ELF-1 (cell line): ENCODE measurements at regions not wholly inside any gene's neighbourhood (a gene's known extent, or its start where the extent isn't known, plus 50 kb on each side); places are given as distances from the start of the nearest gene placed in this dataset.
"Not testable (repeated sequence)": the region's sequence is repeated elsewhere in the genome, so short reads cannot be mapped to it uniquely, and the experiment has no call there.

Source experiments
- DNase-seq: peaks from one replicate; pipeline ENCODE4 v3.0.0-alpha.2; 2016; ENCODE audit warnings: low read depth, low spot score

DNA sequence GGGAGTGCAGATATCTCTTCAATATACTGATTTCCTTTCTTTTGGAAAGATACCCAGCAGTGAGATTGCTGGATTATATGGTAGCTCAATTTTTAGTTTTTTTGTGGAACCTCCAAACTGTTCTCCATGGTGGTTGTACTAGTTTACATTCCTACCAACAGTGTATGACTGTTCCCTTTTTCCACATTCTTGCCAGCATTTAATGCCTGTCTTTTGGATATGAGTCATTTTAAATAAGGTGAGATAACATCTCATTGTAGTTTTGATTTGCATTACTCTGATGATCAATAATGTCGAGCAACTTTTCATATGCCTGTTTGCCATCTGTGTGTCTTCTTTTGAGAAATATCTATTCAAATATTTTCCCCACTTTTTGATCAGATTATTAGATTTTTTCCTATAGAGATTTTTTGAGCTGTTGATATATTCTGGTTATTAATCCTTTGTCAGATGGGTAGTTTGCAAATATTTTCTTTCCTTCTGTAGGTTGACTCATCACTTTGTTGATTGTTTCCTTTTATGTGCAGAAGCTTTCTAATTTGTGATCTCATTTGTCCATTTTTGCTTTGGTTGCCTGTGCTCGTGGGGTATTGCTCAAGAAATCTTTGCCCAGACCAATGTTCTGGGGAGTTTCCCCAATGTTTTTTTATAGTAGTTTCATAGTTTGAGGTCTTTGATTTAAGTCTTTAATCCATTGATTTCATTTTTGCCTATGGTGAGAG, 552.7 kb downstream of the ZNF674 start:
- no peak for DNase-seq

DNA sequence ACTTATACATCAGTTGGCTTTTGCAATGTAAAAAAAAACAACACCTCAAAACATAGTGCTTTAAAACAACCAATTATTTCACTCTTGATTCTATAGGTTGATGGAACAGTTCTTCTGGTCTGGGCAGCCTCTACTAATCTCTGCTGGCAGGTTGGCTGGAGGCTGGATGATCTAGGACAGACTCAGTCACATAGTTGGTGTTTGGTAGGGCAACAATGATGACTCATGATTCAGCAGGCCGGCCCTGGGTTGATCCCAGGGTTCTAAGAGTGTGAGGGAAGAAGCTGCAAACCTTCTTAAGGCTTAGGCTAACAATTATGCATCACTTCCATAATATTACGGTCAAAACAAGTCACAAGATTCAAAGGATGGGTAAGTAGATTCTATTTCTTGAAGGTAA, 558.2 kb downstream of the ZNF674 start:
- peak; percentile 38 for DNase-seq

DNA sequence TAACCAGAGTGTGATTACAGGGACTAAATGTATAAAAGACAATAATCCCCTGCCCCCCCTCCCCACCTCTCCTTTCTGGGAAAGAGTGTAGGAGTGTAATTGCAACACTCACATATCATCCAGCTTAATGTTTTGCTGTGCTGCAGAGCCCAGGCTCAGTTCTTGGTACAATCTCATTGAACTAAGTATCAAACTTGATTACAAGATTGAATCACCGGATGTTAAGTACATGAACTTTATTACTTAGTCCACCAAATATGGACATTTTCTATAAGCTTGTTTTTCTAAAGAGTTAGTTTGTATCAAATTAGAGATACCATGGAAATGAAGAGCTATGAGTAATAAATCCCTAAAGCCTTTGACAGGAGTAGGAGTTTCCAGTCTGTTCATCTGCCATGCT, 559.1 kb downstream of the ZNF674 start:
- DNase-seq = no peak

DNA sequence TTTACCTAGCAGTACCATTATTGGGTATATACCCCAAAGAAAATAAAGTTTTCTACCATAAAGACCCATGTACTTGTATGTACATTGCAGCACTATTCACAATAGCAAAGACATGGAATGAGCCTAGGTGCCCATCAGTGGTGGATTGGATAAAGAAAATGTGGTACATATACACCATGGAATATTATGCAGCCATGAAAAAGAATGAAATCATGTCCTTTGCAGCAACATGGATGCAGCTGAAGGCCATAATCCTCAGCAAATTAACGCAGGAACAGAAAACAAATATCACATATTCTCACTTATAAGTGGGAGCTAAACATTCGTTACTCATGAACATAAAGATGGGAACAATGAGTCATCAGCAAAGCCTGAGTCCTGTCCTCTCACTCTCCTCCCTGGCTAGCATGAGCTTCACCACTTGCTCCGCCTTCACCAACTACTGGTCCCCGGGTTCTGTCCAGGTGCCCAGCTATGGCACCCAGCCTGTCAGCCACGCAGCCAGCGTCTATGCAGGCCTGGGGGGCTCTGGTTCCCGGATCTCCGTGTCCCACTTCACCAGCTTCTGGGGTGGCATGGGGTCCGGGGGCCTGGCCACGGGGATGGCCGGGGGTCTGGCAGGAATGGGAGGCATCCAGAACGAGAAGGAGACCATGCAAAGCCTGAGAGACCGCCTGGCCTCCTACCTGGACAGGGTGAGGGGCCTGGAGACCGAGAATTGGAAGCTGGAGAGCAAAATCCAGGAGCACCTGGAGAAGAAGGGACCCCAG, 562.1 kb downstream of the ZNF674 start:
- DNase-seq = not testable (repeated sequence)

DNA sequence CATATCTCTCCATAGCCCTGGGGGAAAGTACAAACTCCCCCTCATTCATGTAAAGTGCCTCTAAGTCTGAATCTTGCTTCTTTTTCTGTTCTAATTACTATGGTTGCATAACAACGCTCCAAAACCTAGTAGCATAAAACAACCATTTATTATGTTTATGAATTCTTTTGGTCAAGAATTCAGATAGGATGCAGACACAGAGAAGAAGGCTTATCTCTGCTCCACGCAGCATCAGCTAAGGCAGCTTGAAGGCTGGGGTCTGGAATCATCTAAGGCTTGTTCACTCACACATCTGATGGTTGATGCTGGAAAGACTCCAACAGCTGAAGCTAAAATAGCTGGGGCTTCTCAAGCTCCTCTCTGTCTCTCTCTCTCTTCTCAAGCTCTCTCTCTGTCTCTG, 564.5 kb downstream of the ZNF674 start:
- DNase-seq = no peak

DNA sequence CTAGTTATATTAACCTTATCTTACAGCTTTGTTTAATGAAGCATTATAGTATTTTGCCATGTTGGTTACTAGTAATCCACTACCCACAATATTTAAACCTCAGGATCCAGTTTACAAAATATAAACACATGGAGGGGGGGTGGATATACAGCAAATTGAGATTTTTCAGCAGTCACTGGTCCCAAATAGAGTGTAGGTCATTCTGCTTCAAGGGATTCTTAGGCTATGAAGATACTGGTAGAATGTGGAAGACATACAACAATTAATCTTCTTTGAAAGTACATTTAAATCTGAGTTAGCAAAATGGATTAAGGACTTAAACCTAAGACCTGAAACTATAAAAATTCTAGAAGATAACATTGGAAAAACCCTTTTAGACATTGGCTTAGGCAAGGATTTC, 569.6 kb downstream of the ZNF674 start:
- DNase-seq = no peak

DNA sequence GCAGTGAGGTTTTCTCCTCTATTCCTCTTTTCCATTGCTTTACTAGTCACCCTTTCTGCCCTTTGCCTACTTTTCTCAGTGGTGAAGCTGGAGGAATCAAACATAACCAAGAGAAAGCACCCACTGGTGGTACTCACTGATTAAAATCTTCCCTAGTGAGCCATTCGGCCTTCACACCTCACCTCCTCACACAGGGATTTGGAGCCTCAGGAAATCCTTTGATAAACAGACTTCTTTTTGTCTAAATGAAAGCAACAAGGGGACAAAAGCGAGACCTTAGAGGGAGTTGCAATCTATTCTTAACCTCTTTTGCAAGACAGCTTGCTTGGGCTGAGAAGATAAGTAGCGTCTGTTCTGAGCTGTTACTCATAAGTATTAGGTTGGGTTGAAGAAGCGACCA, 572.6 kb downstream of the ZNF674 start:
- no peak for DNase-seq

DNA sequence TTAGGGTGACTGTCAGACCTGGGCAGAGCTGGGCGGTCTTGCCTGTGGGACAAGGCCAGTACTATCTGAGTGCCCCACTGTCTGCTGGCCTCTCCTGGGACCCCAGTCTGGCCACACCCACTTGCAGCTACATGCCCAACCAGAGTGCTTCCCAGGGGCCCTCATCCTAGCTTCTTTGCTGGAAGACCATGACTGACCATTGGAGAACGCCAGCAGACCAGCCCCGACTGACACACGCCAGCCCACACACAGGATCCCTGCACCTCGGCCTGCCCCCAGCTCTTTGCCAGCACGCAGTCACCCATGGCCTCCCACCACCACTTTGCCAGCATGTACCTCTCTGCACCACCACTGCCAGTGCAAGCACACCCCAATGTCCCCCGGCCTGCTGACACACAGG, 585.7 kb downstream of the ZNF674 start:
- no peak for DNase-seq

DNA sequence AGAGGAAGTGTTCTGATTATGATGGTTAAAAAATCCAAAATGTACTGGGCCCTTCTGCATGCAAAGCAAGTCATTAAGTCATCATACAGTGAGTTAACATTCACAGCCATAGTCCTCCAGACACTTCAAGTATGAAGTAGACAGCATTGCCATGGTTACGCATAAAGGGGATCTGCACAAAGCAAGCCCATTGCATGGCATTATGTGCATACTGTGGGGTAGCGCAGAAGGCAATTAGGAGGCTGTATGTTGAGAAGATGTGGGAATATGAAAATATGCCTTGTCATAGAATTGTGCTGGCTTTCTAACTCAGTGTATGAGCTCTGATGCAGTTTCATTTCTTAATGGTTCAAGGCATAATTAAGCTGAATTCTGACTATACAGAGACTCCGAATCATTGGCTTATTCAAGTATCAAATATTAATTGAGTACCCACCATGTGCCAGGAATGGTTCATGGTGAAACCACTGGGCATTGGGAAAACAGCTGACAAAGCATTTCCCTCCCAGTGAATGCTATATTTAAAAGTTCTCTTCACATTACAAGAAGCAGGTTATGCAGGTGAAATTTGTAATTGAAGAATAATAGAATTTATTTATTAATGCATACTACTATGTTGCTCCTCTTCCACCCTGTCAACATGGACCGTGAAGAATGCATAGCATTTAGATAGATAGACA, 588.9 kb downstream of the ZNF674 start:
- DNase-seq = no peak

DNA sequence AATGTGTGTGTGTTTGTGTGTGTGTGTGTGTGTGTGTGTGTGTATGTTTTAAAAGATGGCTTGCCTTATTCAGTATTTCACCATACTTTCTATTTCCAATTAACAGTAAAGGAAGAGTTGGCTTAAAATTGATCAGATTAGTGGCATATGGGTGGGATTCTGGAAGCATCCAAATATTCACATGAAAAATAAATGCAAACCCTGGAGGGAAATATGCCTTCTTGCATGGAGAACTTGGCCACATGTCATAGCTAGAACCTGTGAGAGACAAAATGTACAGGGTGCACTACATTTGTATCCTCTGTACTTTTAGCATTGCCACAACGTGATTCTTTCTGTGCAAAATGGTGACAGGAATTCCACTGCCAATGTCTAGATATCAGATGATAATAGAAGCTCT, 589.6 kb downstream of the ZNF674 start:
- no peak for DNase-seq

DNA sequence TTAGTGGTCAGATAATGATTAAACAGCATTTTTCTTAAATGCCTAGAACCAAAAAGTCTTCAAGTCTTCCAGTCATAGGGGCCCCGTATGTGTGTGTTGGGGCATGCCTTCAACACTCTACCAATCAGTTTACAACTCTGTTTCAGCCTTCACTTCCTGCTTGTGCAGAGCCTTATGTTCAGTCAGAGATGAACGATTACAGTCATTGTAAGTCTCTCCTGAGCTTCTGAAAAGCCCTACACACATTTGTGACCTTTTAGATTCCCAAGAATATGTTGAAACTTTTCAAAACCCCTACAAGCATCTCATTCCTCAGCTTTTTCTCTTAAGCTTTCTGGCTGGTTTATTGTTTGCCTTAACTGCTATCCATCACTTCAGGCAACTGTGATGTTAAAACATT, 591.2 kb downstream of the ZNF674 start:
- DNase-seq = no peak

DNA sequence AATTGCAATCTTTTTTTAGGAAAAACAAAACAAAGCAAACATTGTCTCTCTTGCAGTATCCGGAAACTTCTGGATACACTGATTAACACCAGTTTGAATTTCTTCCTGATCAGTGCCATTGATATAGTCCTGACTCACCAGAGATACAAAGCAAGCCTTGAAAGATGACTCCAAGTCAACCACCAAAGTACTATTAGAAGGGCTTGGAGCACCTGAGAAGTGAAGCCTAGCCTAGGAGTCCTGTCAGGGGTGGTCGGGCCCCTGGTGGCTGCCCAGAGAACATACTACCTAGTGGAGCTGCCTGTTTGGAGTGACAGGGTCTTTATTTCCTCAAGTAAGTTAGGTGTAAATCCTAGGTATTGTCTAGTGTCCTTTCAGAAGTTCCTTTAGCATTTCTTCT, 593.2 kb downstream of the ZNF674 start:
- peak; percentile 35 for DNase-seq

DNA sequence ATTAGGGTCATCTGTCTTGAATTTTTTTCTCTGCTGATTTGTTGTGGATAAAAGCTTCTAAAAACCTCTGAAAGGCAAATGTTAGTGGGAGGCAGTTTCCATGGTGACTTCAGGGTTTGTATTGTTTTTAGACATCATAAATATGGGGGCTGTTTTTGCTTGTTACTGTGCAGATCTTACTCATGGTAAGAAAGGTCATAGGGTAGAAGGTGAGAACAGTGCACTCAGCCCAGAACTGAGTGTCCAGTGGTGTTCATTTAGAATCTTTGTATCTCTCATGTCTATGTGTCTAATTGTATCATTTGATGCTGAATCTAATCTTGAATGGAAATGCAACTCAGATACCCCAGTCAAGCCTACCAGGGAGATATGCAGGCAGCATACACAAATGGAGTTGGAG, 609.8 kb downstream of the ZNF674 start:
- no peak for DNase-seq

DNA sequence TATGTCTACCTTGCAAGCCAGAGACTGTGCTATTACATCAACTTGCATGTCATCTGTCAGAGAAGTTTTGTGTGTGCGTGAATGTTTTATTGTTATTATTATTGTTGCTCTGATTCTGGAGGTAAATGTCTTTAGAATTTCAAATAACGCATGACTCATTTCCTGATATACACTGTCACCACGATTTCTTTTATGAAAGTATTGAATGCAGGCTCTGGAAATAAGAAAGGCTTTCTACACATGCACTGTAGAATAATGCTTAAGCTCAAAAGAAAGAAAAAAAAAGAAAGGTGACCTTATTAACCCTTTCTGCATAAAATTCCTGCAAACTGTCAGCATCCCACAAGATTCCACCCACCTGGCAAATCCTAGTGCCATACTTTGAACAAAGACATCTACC, 632.9 kb downstream of the ZNF674 start:
- DNase-seq = no peak

DNA sequence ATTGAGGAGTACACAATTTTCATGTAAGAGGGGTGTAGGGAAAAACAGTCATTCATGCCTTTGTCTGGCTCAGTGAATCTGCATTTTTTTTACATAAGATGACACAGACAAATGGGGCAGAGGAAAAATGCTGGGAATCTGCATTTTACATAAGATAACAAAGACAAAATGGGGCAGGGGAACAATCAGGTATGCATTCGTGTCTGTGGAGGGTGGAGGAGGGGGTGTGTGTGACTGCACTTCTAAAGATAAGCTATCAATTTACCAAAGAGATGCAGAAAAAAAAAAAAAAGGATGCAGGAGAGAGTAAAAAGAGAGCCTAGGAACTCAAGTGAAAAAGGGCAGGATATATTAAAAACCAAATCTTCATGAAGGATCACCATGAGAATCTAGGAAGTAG, 637.4 kb downstream of the ZNF674 start:
- DNase-seq = peak; percentile 7

DNA sequence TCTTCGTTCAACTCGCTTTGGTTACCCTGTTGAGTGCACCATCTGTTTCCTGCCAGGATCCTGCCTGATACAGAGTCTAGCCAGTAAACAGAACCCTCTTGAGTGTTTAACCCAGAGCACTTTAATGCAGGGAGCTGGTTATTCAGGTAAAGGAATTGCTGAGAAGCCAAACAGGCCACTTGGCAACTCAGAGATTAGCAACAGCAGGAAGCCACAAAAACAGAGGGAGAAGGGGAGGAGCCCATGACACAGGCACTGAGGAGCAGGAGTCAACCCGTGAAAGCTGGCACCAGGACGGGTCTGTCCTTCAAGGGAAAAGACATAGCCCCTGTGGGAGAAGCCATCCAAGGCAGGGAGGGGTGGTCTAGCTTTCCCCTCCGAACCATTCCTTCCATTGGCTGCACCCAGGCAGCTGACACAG, 641.4 kb downstream of the ZNF674 start:
- DNase-seq = peak; percentile 84

DNA sequence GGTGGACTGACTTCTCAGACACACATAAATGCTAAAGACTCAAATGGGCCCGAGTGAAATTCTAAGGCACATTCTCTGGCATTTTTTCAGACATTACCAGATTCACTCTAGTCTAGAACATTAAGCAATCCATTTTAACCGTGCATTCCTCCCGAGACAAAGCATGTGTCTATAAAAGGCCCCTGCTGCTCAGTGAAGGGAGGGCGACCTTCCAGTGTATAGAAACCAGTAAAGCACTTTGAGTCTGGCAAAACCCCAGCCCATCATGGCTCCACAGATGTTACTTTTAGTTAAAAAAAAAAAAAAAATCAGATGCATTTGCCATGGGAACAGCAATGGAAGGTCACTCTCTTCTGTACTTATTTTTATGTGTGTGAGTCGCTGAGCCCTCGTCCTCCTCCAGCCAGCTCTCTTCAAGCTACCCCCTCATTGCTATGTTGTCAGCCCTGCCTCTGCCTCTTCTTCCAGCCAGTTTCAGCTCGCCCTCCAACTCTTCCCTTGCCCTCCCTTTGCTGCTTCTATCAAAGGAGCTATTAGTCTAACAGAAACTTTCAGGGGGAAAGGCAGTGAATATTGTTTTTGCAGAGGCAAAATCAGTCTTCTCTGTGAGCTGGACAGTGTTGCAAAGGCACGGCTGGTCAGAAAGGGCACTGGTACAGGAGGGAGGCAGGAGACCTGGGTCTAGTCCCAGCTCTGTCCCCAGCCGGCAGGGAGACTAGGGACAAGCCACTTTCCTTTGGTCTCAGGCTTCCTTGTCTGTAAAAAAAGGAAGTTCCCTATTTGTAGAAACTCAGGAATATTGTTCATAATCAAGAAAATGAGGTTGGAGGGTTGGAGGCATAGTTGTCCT, 644.2 kb downstream of the ZNF674 start:
- peak; percentile 27 for DNase-seq

DNA sequence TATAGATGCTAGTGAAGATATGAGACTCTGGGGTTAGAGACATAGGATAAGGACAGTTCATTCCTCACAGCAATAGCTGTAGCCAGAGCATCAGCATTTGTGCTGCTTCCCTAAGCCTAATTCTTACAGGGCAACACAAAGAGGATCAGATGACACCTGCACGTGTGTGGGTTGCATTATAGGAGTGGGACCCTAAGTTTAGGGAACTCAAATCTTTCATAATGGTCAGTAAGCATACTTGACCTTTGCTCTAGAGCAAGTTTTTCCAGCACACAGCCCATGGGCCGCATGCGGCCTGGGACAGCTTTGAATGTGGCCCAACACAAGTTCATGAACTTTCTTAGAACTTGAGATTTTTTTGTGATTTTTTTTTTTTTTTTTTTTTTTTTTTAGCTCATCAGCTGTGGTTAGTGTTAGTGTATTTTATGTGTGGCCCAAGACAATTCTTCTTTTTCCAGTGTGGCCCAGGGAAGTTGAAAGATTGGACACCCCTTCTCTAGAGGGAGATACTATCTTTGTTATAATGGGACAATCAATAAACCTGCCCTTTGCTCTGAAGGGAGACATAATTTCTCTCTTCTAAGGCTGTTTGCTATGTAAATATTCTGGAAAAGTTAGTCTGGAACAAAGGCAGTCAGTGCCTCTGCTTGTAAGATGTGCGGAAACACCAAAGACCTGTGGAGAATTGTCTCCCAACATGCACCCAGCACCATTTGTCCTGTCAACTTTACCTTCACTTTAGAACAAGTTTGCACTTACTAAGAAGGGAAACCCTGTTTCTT, 650.2 kb downstream of the ZNF674 start:
- DNase-seq = no peak

DNA sequence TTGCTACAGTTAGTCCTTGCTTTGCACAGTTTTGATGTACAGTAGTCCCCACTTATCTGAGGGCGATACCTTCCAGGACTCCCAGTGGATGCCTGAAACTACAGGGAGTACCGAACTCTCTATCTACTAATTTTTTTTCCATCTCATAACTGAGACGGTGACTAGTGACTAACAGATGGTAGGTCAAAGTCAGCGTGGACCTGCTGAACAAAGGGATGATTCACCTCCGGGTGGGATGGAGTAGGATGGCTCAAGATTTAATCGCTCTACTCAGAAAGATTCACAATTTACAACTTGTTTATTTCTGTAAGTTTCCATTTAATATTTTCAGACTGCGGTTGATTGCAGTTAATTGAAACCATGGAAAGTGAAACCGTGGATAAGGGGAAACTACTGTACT, 655.8 kb downstream of the ZNF674 start:
- DNase-seq = no peak

DNA sequence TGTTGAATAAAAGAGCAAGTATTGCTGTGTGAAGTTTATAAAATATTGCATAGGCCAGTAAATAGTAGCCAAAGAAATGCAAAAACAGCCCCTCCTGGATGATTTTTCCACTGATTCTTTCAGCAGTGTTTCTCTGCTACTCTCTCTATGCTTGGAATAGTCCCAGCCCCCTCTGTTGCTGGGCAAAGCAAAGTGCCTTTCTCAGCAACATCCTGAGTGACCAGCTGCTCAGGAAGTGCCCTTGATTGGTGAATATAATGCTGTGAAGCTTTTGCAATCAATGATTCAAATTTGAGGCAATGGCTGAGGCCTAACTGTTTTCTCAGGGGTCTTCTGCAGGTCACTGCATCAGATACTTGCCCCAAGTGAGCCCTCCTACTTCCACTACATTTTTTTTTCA, 656.7 kb downstream of the ZNF674 start:
- DNase-seq = no peak

DNA sequence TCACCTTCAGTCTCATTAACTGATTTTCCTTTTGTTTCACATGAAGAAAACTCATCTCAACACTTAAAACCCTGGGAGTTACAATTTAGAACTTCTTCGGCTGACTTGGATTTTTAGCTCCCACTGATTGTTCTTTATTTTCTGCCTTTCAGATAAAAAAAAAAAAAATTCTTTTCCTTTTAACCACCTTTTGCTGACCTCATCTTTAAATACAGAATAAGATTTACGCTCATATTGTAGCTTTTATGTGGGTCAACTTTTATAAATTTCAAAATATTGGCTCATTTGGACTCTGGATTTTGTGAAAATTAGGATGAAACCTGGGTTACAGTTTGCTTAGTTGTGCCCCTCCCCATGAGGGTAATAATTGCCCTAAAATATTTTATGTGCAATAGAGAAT, 659.3 kb downstream of the ZNF674 start:
- no peak for DNase-seq
